Uterus (tissue), 2 donors: ENCODE measurements at regions not wholly inside any gene's neighbourhood (a gene's known extent, or its start where the extent isn't known, plus 50 kb on each side); places are given as distances from the start of the nearest gene placed in this dataset.

Source experiments
- CTCF ChIP-seq, 4 experiments: fragments of 200-600 bp in 2 of 4; fragments of 450-650 bp in 2 of 4; sonication (generic) in 2 of 4; IDR thresholded peaks; one replicate each; pipeline ENCODE4 v1.5.1; 2016 to 2019; ENCODE audit warnings: antibody characterized with exemption in 4 of 4, mild to moderate bottlenecking in 2 of 4, moderate library complexity in 1 of 4
- POLR2A ChIP-seq, 2 donors: fragments of 450-650 bp; IDR thresholded peaks; one replicate each; pipeline ENCODE4 v1.6.1; 2016; ENCODE audit warnings: antibody characterized with exemption in 2 of 2, mild to moderate bottlenecking in 1 of 2, moderate library complexity in 1 of 2

GRCh38 chr10:113252650-113253618 lies 299.9 kb upstream of the HABP2 start:
- TF ChIP-seq CTCF (IDR thresholded peaks at IDR 0.05) (no peak), POLR2A (IDR thresholded peaks at IDR 0.05) (no peak)
